HEK293T (cell line): ENCODE measurements at regions not wholly inside any gene's neighbourhood (a gene's known extent, or its start where the extent isn't known, plus 50 kb on each side); places are given as distances from the start of the nearest gene placed in this dataset.

Experiments used
- CTCF ChIA-PET: fragments of 350-600 bp; formaldehyde crosslinking; extraction: SDS; loops from one replicate; lab custom pipeline; 2021; ENCODE audit warnings: antibody characterized with exemption, inconsistent platforms; lab: Yijun Ruan, JAX
- POLR2A ChIA-PET: fragments of 350-600 bp; formaldehyde crosslinking; extraction: SDS; loops from one replicate; lab custom pipeline; 2020; ENCODE audit warnings: antibody characterized with exemption, inconsistent platforms; lab: Yijun Ruan, JAX
- DNase-seq: peaks from one replicate; pipeline ENCODE4 v3.0.0; 2012; ENCODE audit warnings: mixed read lengths; ENCODE audit errors: extremely low spot score
- ARNT ChIP-seq: fragments of 450-650 bp; IDR thresholded peaks from 2 replicates; pipeline ENCODE4 v1.6.1; 2017; ENCODE audit warnings: mild to moderate bottlenecking
- BHLHE40 ChIP-seq: fragments of 450-650 bp; IDR thresholded peaks from 2 replicates; pipeline ENCODE4 v1.6.1; 2016; ENCODE audit warnings: mild to moderate bottlenecking, moderate library complexity, borderline replicate concordance
- CTBP1 ChIP-seq: fragments of 450-650 bp; IDR thresholded peaks from 2 replicates; pipeline ENCODE4 v1.6.1; 2016; ENCODE audit warnings: borderline replicate concordance
- ELF4 ChIP-seq: fragments of 450-650 bp; IDR thresholded peaks from 2 replicates; pipeline ENCODE4 v1.6.1; 2017; ENCODE audit warnings: antibody characterized with exemption
- FOXA1 ChIP-seq: fragments of 450-650 bp; IDR thresholded peaks from 2 replicates; pipeline ENCODE4 v1.6.1; 2016; ENCODE audit warnings: mild to moderate bottlenecking
- FOXK2 ChIP-seq: fragments of 450-650 bp; IDR thresholded peaks from 2 replicates; pipeline ENCODE4 v1.6.1; 2016; ENCODE audit warnings: mild to moderate bottlenecking
- FOXM1 ChIP-seq: fragments of 450-650 bp; IDR thresholded peaks from 2 replicates; pipeline ENCODE4 v1.6.1; 2017; ENCODE audit warnings: mild to moderate bottlenecking, borderline replicate concordance
- HDGF ChIP-seq: fragments of 450-650 bp; IDR thresholded peaks from 2 replicates; pipeline ENCODE4 v1.6.1; 2017; ENCODE audit warnings: antibody characterized with exemption, borderline replicate concordance
- L3MBTL2 ChIP-seq: fragments of 450-650 bp; conservative IDR thresholded peaks from 2 replicates; pipeline ENCODE4 v1.6.1; 2016; ENCODE audit warnings: mild to moderate bottlenecking
- LEF1 ChIP-seq: fragments of 450-650 bp; IDR thresholded peaks from 2 replicates; pipeline ENCODE4 v1.6.1; 2017; ENCODE audit warnings: mild to moderate bottlenecking, borderline replicate concordance
- NFRKB ChIP-seq: fragments of 450-650 bp; IDR thresholded peaks from 2 replicates; pipeline ENCODE4 v1.6.1; 2016; ENCODE audit warnings: mild to moderate bottlenecking, moderate library complexity
- PKNOX1 ChIP-seq: fragments of 450-650 bp; IDR thresholded peaks from 2 replicates; pipeline ENCODE4 v1.6.1; 2016
- SP1 ChIP-seq: fragments of 450-650 bp; IDR thresholded peaks from 2 replicates; pipeline ENCODE4 v1.6.1; 2017
- SUZ12 ChIP-seq: fragments of 450-650 bp; IDR thresholded peaks from 2 replicates; pipeline ENCODE4 v1.6.1; 2016; ENCODE audit warnings: mild to moderate bottlenecking
- TARDBP ChIP-seq: fragments of 450-650 bp; IDR thresholded peaks from 2 replicates; pipeline ENCODE4 v1.6.1; 2016
- ZNF384 ChIP-seq: fragments of 450-650 bp; IDR thresholded peaks from 2 replicates; pipeline ENCODE4 v1.6.1; 2016

GRCh38 chr6:91127752-91128151 is 540.9 kb upstream of the MAP3K7 start:
- CTCF ChIA-PET: no interaction called here

GRCh38 chr6:91126876-91127275 is 540.0 kb upstream of the MAP3K7 start:
- POLR2A ChIA-PET: no interaction called here
- CTCF ChIA-PET: no interaction called here
- no peak for TF ChIP-seq HDGF
- TF ChIP-seq FOXK2: no peak
- no peak for TF ChIP-seq FOXA1
- no peak for TF ChIP-seq BHLHE40
- no peak for TF ChIP-seq LEF1
- no peak for TF ChIP-seq FOXM1
- TF ChIP-seq ZNF384: no peak
- no peak for TF ChIP-seq TARDBP
- no peak for TF ChIP-seq SP1
- no peak for TF ChIP-seq CTBP1
- TF ChIP-seq SUZ12: no peak
- no peak for TF ChIP-seq PKNOX1
- no peak for TF ChIP-seq ELF4
- TF ChIP-seq L3MBTL2: no peak
- TF ChIP-seq ARNT: no peak
- no peak for TF ChIP-seq NFRKB
- DNase-seq: no peak

More at GRCh38 chr6:91127752-91128151, 540.9 kb upstream of the MAP3K7 start:
- POLR2A ChIA-PET: no interaction called here
- no peak for DNase-seq
- TF ChIP-seq ZNF384 (no peak), SP1 (no peak), SUZ12 (no peak), LEF1 (no peak)

- no peak for DNase-seq
- TF ChIP-seq FOXM1: no peak
- TF ChIP-seq L3MBTL2: no peak
- no peak for TF ChIP-seq SUZ12
- no peak for TF ChIP-seq TARDBP
- TF ChIP-seq ARNT: no peak
- no peak for TF ChIP-seq HDGF
- TF ChIP-seq PKNOX1: no peak
- TF ChIP-seq NFRKB: no peak
- TF ChIP-seq SP1: no peak
- ChIA-PET POLR2A (no interaction called here), CTCF (no interaction called here)
Observed at GRCh38 chr6:91117550-91117949, 530.7 kb upstream of the MAP3K7 start.

- no peak for TF ChIP-seq TARDBP
- TF ChIP-seq BHLHE40: no peak
- no peak for TF ChIP-seq HDGF
- TF ChIP-seq PKNOX1: no peak
- no peak for TF ChIP-seq CTBP1
- no peak for TF ChIP-seq FOXK2
- no peak for TF ChIP-seq ELF4
- TF ChIP-seq NFRKB: no peak
- no peak for TF ChIP-seq FOXM1
- no peak for TF ChIP-seq L3MBTL2
- TF ChIP-seq SP1: no peak
- no peak for TF ChIP-seq SUZ12
- TF ChIP-seq FOXA1: no peak
- TF ChIP-seq ARNT: no peak
- TF ChIP-seq LEF1: no peak
- no peak for TF ChIP-seq ZNF384
- POLR2A ChIA-PET: no interaction called here
- no peak for DNase-seq
- CTCF ChIA-PET: no interaction called here
Observed at GRCh38 chr6:91114123-91114708, 527.3 kb upstream of the MAP3K7 start.

- POLR2A ChIA-PET: no interaction called here
- CTCF ChIA-PET: no interaction called here
- DNase-seq: no peak
- TF ChIP-seq L3MBTL2: no peak
- no peak for TF ChIP-seq SUZ12
Observed at GRCh38 chr6:91106083-91106482, 519.2 kb upstream of the MAP3K7 start.

GRCh38 chr6:91105532-91105931 is 518.7 kb upstream of the MAP3K7 start:
- TF ChIP-seq HDGF: no peak
- TF ChIP-seq TARDBP: no peak
- TF ChIP-seq SUZ12: no peak
- no peak for TF ChIP-seq L3MBTL2
- TF ChIP-seq CTBP1: no peak
- no peak for TF ChIP-seq ZNF384
- no peak for TF ChIP-seq SP1
- no peak for TF ChIP-seq ARNT
- no peak for TF ChIP-seq BHLHE40
- TF ChIP-seq ELF4: no peak
- DNase-seq: no peak
- POLR2A ChIA-PET: no interaction called here
- CTCF ChIA-PET: no interaction called here

- no peak for TF ChIP-seq TARDBP
- no peak for TF ChIP-seq SP1
- TF ChIP-seq ZNF384: no peak
- TF ChIP-seq CTBP1: no peak
- TF ChIP-seq LEF1: no peak
- ChIA-PET POLR2A (no interaction called here), CTCF (interaction anchor here (2.2 kb wide), 1 partner anchor 18 kb away, joined by 9 read pairs; no protein-coding TSS in a partner anchor)
- no peak for DNase-seq
Observed at GRCh38 chr6:91099479-91099878, 512.6 kb upstream of the MAP3K7 start.
